Adrenal gland (tissue), 9 donors: ENCODE measurements at regions not wholly inside any gene's neighbourhood (a gene's known extent, or its start where the extent isn't known, plus 50 kb on each side); places are given as distances from the start of the nearest gene placed in this dataset.

ENCODE experiments used
- DNase-seq, 7 donors: peaks; one replicate each; pipeline ENCODE4 v3.0.0-alpha.2; 2019 to 2020
- H3K27ac ChIP-seq, 5 donors: fragments of 200-600 bp; sonication (generic) in 4 of 5; 1 replicate in 3 of 5; 2 replicates in 2 of 5; pipeline versions ENCODE4 v1.5.1 to v1.8.0; 2016 to 2020; ENCODE audit warnings: mild to moderate bottlenecking in 1 of 5
- H3K27me3 ChIP-seq: fragments of 200-600 bp; 2 replicates; pipeline ENCODE4 v1.8.0; 2021
- H3K36me3 ChIP-seq, 2 donors: fragments of 200-600 bp; replicated peaks in 1 of 2; 1 replicate in 1 of 2; 2 replicates in 1 of 2; pipeline versions ENCODE4 v1.5.1 to v1.8.0; 2018 to 2022
- H3K4me1 ChIP-seq, 2 donors: fragments of 200-600 bp; replicated peaks in 1 of 2; 1 replicate in 1 of 2; 2 replicates in 1 of 2; pipeline versions ENCODE4 v1.5.1 to v1.8.0; 2018 to 2021
- H3K4me3 ChIP-seq, 4 donors: fragments of 200-600 bp; sonication (generic) in 3 of 4; one replicate each; pipeline ENCODE4 v1.5.1; 2016 to 2018
- H3K9me3 ChIP-seq, 3 donors: fragments of 200-600 bp; sonication (generic) in 1 of 3; replicated peaks in 1 of 3; 1 replicate in 2 of 3; 2 replicates in 1 of 3; pipeline versions ENCODE4 v1.5.1 to v1.8.0; 2016 to 2021
- CTCF ChIP-seq, 6 experiments: fragments of 450-650 bp in 4 of 6; fragments of 200-600 bp in 2 of 6; sonication (generic) in 1 of 6; IDR thresholded peaks; 1 replicate in 5 of 6; 2 replicates in 1 of 6; pipeline versions ENCODE4 v1.5.1 to v1.8.0; 2016 to 2021; ENCODE audit warnings: antibody characterized with exemption in 6 of 6, mild to moderate bottlenecking in 2 of 6, moderate library complexity in 1 of 6
- POLR2A ChIP-seq, 2 donors: fragments of 450-650 bp; IDR thresholded peaks; one replicate each; pipeline ENCODE4 v1.6.1; 2017; ENCODE audit warnings: antibody characterized with exemption in 2 of 2, mild to moderate bottlenecking in 2 of 2, moderate library complexity in 1 of 2
- WGBS, 4 donors: extraction: QIAGEN DNeasy Blood & Tissue Kit in 2 of 4; methylation state at CpG; one replicate each; pipeline versions ENCODE4 v1.1.5 to v1.1.7; 2013 to 2017; 5-methylcytosine and 5-hydroxymethylcytosine counted together
- intact Hi-C, 2 donors: fragments of 100-400 bp; cut with DNase I; formaldehyde crosslinking; loops; one replicate each; pipeline versions ENCODE4 v1.14.1 to v1.15.0; 2022 to 2023
- donor health status: healthy with polysubstance abuse.
- donor health status: Bipolar disorder and iron deficiency.
- donor health status: DM: yes; HTN: yes; CAD: no.
- donor health status: DM: no; HTN: no; CAD: no.
- donor health status: DM: no; HTN: no; CAD: no.

GRCh38 chr14:98864211-98864610, 407.8 kb downstream of the BCL11B start:
- Histone ChIP-seq H3K27me3 (no peaks in the 10 kb centered on the region), H3K4me1 (no peaks in the 10 kb centered on the region), H3K36me3 (no peaks in the 10 kb centered on the region), H3K27ac (no peak overlapping the region), H3K4me3 (no peak overlapping the region), H3K9me3 (no peaks in the 10 kb centered on the region)
- 90 to 100% (median 96%) methylated on average over 1 to 2 of the region's 2 CpGs for WGBS, 4 donors
- intact Hi-C loops, result no loop called here
- DNase-seq, result no peak
- TF ChIP-seq POLR2A (IDR thresholded peaks at IDR 0.05) (no peak), CTCF (IDR thresholded peaks at IDR 0.05) (no peak)

- H3K4me1 ChIP-seq, result peaks cover 0 to 4% of the 10 kb centered on the region in 2 donors
- no peak for TF ChIP-seq CTCF (IDR thresholded peaks at IDR 0.05)
- no peak for TF ChIP-seq POLR2A (IDR thresholded peaks at IDR 0.05)
- DNase-seq, result no peak
- no peak overlapping the region for H3K27ac ChIP-seq
- WGBS, 4 donors, result 87 to 94% (median 89%) methylated on average over 4 to 6 of the region's 6 CpGs
- H3K27me3 ChIP-seq, result no peaks in the 10 kb centered on the region
- intact Hi-C loops, result no loop called here
- H3K36me3 ChIP-seq, result no peaks in the 10 kb centered on the region
- no peak overlapping the region for H3K4me3 ChIP-seq
- H3K9me3 ChIP-seq, result no peaks in the 10 kb centered on the region
Measured at GRCh38 chr14:98867146-98867545, 404.9 kb downstream of the BCL11B start.

- 80 to 92% (median 86%) methylated on average over 9 of the region's 9 CpGs for WGBS, 4 donors
- peaks cover 0 to 4% of the 10 kb centered on the region in 2 donors for H3K4me1 ChIP-seq
- intact Hi-C loops, result no loop called here
- H3K27ac ChIP-seq, result no peak overlapping the region
- no peak overlapping the region for H3K4me3 ChIP-seq
- DNase-seq, result no peak
- H3K27me3 ChIP-seq, result no peaks in the 10 kb centered on the region
- no peaks in the 10 kb centered on the region for H3K36me3 ChIP-seq
- TF ChIP-seq POLR2A (IDR thresholded peaks at IDR 0.05), result no peak
- no peak for TF ChIP-seq CTCF (IDR thresholded peaks at IDR 0.05)
- H3K9me3 ChIP-seq, result no peaks in the 10 kb centered on the region
Measured at GRCh38 chr14:98867726-98868125, 404.3 kb downstream of the BCL11B start.

- TF ChIP-seq POLR2A (IDR thresholded peaks at IDR 0.05) (no peak), CTCF (IDR thresholded peaks at IDR 0.05) (no peak)
- intact Hi-C loops, result no loop called here
- Histone ChIP-seq H3K4me1 (peaks cover 0 to 4% of the 10 kb centered on the region in 2 donors), H3K4me3 (no peak overlapping the region), H3K9me3 (no peaks in the 10 kb centered on the region), H3K27me3 (no peaks in the 10 kb centered on the region), H3K27ac (no peak overlapping the region), H3K36me3 (no peaks in the 10 kb centered on the region)
- 80 to 100% (median 83%) methylated on average over 1 to 10 of the region's 10 CpGs for WGBS, 4 donors
- no peak for DNase-seq
Measured at GRCh38 chr14:98868866-98869265, 403.1 kb downstream of the BCL11B start.
